Neural crest cell (in vitro differentiated cells): ENCODE measurements at regions not wholly inside any gene's neighbourhood (a gene's known extent, or its start where the extent isn't known, plus 50 kb on each side); places are given as distances from the start of the nearest gene placed in this dataset.

Experiments
- DNase-seq: peaks from one replicate; pipeline ENCODE4 v3.0.0; 2021; ENCODE audit warnings: low read depth, mixed read lengths, low spot score
- H3K27ac Mint-ChIP-seq: one replicate; pipeline ENCODE4 v1.8.0; 2021; ENCODE audit warnings: mild to moderate bottlenecking, mixed read lengths; ENCODE audit not compliant: unreplicated experiment
- H3K27me3 Mint-ChIP-seq: 2 replicates; pipeline ENCODE4 v1.8.0; 2021; ENCODE audit warnings: low read depth, mild to moderate bottlenecking, mixed read lengths
- H3K36me3 Mint-ChIP-seq: 2 replicates; pipeline ENCODE4 v1.8.0; 2021; ENCODE audit warnings: low read depth, mild to moderate bottlenecking, mixed read lengths
- H3K4me1 Mint-ChIP-seq: 2 replicates; pipeline ENCODE4 v1.8.0; 2021; ENCODE audit warnings: mixed read lengths
- H3K4me3 Mint-ChIP-seq: one replicate; pipeline ENCODE4 v1.8.0; 2021; ENCODE audit warnings: mild to moderate bottlenecking, mixed read lengths
- H3K9me3 Mint-ChIP-seq: 2 replicates; pipeline ENCODE4 v1.8.0; 2021; ENCODE audit warnings: mixed read lengths
- TF ChIP-seq, protein P1 (sequence below): fragments of 200-600 bp; sonication (generic); conservative IDR thresholded peaks from 2 replicates; pipeline ENCODE4 v1.5.0; 2021; ENCODE audit warnings: antibody characterized with exemption, mild to moderate bottlenecking

DNA sequence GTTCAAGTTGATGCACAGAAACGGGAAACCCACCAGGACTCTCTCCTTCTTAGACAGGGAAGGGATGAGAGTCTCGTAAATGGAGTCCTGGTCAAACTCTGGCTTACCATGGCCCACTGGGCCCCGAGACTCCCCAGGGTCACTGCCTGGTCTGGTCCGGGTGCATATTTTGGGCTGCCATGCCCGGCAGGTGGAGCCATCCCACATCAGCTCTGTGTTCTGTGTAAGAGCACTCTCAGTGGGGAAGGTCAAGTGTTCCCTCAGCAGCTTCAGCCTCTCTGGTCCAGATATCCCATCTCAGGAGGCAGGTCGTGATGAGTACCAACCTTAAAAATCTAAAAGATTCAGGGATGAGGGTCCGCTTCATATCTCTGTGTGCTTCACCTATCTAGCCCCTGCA, 138.8 kb downstream of the EDN3 start:
- TF ChIP-seq, protein P1, sequence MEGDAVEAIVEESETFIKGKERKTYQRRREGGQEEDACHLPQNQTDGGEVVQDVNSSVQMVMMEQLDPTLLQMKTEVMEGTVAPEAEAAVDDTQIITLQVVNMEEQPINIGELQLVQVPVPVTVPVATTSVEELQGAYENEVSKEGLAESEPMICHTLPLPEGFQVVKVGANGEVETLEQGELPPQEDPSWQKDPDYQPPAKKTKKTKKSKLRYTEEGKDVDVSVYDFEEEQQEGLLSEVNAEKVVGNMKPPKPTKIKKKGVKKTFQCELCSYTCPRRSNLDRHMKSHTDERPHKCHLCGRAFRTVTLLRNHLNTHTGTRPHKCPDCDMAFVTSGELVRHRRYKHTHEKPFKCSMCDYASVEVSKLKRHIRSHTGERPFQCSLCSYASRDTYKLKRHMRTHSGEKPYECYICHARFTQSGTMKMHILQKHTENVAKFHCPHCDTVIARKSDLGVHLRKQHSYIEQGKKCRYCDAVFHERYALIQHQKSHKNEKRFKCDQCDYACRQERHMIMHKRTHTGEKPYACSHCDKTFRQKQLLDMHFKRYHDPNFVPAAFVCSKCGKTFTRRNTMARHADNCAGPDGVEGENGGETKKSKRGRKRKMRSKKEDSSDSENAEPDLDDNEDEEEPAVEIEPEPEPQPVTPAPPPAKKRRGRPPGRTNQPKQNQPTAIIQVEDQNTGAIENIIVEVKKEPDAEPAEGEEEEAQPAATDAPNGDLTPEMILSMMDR: no peak
- DNase-seq: no peak
- H3K9me3 Mint-ChIP-seq: no peaks in the 10 kb centered on the region
- no peak overlapping the region for H3K27ac Mint-ChIP-seq
- H3K4me1 Mint-ChIP-seq: no peaks in the 10 kb centered on the region
- H3K4me3 Mint-ChIP-seq: no peak overlapping the region
- peaks cover 25% of the 10 kb centered on the region for H3K27me3 Mint-ChIP-seq
- H3K36me3 Mint-ChIP-seq: no peaks in the 10 kb centered on the region

DNA sequence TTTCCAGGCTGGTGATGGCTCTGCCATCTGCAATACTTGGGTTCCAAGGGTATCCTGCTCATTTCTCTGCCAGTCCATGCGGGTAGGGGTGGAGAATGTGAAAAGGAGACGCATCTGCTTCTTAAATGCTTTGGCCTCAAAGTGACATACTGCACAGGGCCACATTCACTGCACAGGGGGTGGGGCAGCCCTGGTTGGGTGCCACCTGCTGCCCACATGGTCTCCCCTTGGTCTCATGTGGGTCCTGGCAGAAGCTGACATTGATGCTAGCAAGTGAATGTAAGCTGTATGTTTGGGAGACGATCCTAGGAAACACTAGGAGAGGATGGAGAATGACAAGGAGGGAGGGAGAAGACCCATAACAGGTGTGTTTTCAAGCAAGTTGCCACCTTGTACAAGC, 140.9 kb downstream of the EDN3 start:
- Mint-ChIP-seq H3K27me3 (peaks cover 37% of the 10 kb centered on the region), H3K4me3 (no peak overlapping the region), H3K27ac (no peak overlapping the region), H3K4me1 (peaks cover 1% of the 10 kb centered on the region), H3K36me3 (no peaks in the 10 kb centered on the region), H3K9me3 (no peaks in the 10 kb centered on the region)
- TF ChIP-seq, protein P1: no peak
- no peak for DNase-seq

DNA sequence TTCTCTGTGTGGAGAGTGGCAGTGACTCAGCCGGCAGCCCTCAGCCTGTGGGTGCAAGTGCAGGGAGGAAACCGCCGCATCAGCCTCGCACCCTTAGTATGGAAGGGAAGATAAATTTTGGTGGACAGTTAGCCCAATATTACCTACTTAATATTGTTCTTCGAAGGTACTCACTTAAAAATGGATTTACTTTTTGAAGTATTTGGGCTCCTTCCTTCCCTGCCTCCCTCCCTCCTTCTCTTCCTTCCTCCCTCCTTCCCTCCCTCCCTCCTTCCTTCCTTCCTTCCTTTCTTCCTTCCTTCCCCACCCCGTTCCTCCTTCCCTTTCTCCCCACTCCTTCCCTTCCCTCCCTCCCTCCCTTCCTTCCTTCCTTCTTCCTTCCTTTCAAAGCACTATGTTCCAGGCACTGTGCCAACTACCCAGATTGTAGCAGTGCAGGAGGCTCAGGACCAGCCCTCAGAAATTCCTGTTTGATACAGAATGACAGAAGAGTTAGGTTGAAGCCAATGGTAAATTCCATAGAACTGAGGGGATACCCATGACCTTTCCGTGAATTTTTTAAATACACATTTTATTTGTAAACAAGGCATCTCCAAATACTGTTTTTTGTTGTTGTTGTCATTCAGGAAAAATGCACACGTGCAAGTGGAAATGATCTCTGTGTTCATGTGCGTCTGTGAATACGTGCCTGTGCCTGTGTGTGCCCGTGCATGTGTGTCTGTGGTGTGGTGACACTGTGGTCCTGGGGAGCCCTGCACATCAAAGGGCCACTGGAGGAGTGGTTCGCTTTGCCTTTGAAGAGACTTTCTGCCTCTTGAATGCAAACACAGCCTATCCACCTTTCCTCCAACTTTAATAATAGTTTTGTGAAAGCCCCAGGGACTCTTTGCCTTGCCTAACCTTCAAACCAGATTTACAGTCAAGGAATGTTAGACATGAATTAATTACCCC, 141.7 kb downstream of the EDN3 start:
- Mint-ChIP-seq H3K27me3 (peaks cover 40% of the 10 kb centered on the region), H3K9me3 (no peaks in the 10 kb centered on the region), H3K27ac (no peak overlapping the region), H3K36me3 (no peaks in the 10 kb centered on the region), H3K4me1 (peaks cover 6% of the 10 kb centered on the region), H3K4me3 (no peak overlapping the region)
- TF ChIP-seq, protein P1: no peak
- DNase-seq: no peak

DNA sequence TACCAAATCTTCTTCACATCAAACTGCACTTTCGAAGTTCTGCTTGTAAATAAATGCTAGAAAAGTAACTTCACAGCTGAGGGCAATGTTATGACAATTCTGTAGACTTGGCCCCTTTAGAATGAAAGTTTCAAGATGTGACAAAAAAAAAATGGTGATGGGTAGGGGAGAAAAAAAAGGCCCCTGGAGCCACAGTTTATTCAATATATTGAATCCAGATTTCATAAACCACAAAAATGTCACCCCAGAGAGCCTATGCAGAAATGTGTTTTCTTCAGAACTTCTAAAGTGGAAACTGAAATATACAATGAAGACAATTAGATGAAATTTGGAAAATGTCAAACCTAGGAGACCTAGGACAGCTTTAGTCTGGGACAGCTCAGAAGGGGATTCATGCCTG, 143.1 kb downstream of the EDN3 start:
- no peak for DNase-seq
- Mint-ChIP-seq H3K9me3 (no peaks in the 10 kb centered on the region), H3K36me3 (no peaks in the 10 kb centered on the region), H3K27me3 (peaks cover 40% of the 10 kb centered on the region), H3K4me1 (peaks cover 20% of the 10 kb centered on the region), H3K4me3 (no peak overlapping the region), H3K27ac (no peak overlapping the region)
- TF ChIP-seq, protein P1: no peak

DNA sequence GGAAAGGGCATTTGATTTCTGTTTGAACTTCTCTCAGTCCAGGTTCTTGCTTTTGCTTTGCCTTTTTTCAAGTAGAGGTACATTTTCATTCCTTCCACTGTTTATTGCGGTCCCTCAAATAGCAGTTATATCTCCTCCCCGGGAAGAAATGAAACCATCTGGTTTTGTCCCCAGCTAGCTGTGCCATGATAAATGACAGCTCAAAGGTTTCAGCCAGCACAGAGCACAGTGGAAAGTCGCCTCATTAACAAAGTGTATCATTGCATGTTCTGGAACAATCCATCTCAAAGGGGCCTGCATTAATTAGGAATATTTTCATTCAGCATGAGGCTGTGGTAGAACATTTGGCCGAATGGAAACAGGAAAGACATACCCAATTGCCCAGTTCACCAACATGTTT, 146.0 kb downstream of the EDN3 start:
- H3K4me3 Mint-ChIP-seq: no peak overlapping the region
- H3K27ac Mint-ChIP-seq: no peak overlapping the region
- no peaks in the 10 kb centered on the region for H3K9me3 Mint-ChIP-seq
- TF ChIP-seq, protein P1: no peak
- peaks cover 23% of the 10 kb centered on the region for H3K4me1 Mint-ChIP-seq
- peaks cover 42% of the 10 kb centered on the region for H3K27me3 Mint-ChIP-seq
- no peaks in the 10 kb centered on the region for H3K36me3 Mint-ChIP-seq
- DNase-seq: no peak
